Astrocyte (in vitro differentiated cells and primary cell): ENCODE measurements at regions not wholly inside any gene's neighbourhood (a gene's known extent, or its start where the extent isn't known, plus 50 kb on each side); places are given as distances from the start of the nearest gene placed in this dataset.

ENCODE experiments used
- EZH2 ChIP-seq: IDR thresholded peaks from 2 replicates; pipeline ENCODE4 v1.6.1; 2012; ENCODE audit warnings: mild to moderate bottlenecking, low read length, inconsistent platforms; ENCODE audit not compliant: insufficient read depth
- TF ChIP-seq, protein P1 (sequence below): IDR thresholded peaks from 2 replicates; pipeline ENCODE4 v1.5.1; 2011; ENCODE audit warnings: low read depth, mild to moderate bottlenecking, inconsistent platforms, low read length, moderate library complexity; ENCODE audit not compliant: insufficient read depth

DNA sequence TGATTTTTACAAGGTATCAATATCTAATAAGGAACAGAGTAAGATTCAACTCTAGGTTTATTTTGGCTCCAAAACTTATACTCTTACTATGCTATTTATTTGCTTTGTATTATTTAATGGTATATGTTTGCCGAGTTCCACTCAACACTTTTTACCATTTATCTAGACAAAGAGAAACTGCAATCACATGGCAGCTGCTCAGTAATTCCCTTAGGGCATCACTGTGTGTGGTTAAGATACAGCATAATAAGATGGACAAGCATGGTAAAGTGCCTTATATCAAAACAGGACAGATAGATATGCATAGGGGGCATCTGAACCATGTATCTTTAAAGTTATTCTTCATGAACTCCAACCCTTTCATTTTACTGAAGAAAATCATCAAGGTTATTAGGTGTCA lies 483.0 kb upstream of the ID4 start:
- TF ChIP-seq, protein P1, sequence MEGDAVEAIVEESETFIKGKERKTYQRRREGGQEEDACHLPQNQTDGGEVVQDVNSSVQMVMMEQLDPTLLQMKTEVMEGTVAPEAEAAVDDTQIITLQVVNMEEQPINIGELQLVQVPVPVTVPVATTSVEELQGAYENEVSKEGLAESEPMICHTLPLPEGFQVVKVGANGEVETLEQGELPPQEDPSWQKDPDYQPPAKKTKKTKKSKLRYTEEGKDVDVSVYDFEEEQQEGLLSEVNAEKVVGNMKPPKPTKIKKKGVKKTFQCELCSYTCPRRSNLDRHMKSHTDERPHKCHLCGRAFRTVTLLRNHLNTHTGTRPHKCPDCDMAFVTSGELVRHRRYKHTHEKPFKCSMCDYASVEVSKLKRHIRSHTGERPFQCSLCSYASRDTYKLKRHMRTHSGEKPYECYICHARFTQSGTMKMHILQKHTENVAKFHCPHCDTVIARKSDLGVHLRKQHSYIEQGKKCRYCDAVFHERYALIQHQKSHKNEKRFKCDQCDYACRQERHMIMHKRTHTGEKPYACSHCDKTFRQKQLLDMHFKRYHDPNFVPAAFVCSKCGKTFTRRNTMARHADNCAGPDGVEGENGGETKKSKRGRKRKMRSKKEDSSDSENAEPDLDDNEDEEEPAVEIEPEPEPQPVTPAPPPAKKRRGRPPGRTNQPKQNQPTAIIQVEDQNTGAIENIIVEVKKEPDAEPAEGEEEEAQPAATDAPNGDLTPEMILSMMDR = no peak
- TF ChIP-seq EZH2 = no peak
